ENCODE measurements at regions not wholly inside any gene's neighbourhood (a gene's known extent, or its start where the extent isn't known, plus 50 kb on each side); places are given as distances from the start of the nearest gene placed in this dataset.
"Not testable (repeated sequence)": the region's sequence is repeated elsewhere in the genome, so short reads cannot be mapped to it uniquely, and the experiment has no call there.

DNA sequence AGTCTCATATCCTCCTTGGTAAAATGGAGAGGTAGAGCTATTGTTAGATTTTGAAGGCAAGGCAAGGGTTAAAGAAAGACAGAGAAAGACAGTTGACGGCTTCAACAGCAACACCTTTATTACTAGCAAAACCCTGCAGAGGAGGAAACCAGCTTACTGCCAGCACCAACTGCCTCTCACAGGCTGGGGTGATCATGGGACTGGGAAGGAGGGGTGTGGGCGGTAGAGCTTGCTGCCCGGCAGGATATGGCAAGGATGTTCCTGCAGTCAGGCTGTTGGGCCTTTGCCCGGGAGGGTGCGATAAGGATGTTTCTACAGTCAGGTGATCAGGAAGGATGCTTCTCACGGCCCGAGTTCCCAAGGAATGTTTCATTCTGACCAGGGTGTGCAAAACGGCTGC is 310.0 kb downstream of the FOXD4L4 start:
- intact Hi-C loops (cut with DNase I); DNase-seq (ENCODE audit: low spot score): not testable (repeated sequence)

DNA sequence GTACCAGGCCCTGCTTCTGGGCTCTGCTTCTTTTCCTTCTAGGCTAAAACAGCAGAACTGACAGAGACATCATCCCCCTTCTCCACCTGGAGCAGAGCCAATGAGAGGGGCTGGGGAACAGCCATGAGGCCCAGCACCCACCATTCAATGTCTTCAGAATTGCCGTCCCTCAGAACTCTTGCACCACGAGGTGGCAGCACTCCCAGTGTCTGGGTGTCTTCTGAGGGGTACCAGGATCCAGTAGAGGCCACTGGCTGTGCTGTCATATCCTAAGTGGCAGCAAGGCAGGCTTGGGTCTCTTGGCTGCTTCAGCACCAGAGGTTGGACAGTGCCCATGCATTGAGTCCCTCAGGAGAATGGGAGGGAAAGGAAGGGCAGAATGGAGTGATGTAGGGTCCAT is 312.8 kb downstream of the FOXD4L4 start:
- DNase-seq (ENCODE audit: low spot score); intact Hi-C loops (cut with DNase I): not testable (repeated sequence)

DNA sequence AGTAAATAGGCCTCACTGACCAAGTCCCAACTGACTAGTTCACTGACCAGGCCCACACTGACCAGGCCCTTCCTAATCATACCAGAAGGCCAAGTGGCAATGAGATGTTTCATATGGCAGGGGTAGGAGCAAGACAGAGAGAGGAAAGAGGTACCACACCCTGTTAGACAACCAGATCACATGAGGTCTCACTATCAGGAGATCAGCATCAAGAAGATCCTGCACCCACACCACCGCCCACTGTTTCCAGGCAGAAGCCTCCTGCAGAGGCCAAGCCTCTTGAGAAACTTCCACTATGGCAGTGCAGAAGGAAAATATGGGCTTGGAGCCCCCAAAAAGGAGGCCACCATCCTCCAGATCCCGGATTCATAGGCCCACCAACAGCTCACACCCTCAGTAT is 317.8 kb downstream of the FOXD4L4 start:
- not testable (repeated sequence) for DNase-seq (ENCODE audit: low spot score)

DNA sequence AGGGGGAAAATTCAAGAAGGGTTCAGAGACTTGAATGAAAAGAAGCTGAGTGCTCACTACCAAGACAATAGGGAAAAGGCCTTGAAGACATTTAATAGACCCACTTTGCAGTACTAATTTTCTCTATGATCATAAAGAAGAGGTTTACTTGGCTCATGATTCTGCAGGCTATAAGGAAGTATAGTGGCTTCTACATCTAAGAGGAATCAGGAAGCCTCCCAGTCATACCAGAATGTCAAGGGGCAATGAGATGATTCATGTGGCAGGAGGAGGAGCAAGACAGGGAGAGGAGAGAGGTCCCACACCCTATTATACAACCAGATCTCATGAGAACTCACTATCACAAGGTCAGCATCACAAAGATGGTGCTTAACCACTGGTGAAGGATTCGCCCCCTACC is 323.7 kb downstream of the FOXD4L4 start:
- DNase-seq (ENCODE audit: low spot score); intact Hi-C loops (cut with DNase I): not testable (repeated sequence)

More for the DNA sequence above, 317.8 kb downstream of the FOXD4L4 start:
- intact Hi-C loops (cut with DNase I): not testable (repeated sequence)

DNA sequence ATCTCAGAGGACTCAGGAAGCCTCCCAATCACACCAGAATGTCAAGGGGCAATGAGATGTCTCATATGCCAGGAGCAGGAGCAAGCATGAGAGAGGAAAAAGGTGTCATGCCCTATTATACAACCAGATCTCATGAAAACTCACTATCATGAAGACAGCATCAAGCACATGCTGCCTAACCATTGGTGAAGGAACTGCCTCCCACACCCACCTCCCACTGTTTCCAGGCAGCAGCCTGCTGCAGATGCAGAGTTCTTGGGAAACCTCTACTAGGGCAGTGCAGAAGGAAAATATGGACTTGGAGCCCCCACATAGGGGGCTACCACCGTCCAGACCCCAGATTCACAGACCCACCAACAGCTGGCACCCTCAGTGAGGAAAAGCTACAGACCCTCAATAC is 326.9 kb downstream of the FOXD4L4 start:
- peak; percentile 46 for DNase-seq (ENCODE audit: low spot score)
- intact Hi-C loops (cut with DNase I): not testable (repeated sequence)

- intact Hi-C loops (cut with DNase I): not testable (repeated sequence)
- peak; percentile 63 for DNase-seq (ENCODE audit: low spot score)
Observed at GRCh38 chr9:66065735-66066134, 328.8 kb downstream of the FOXD4L4 start.

- intact Hi-C loops (cut with DNase I): not testable (repeated sequence)
- DNase-seq (ENCODE audit: low spot score): peak; percentile 77
Observed at GRCh38 chr9:66067231-66067630, 330.3 kb downstream of the FOXD4L4 start.

GRCh38 chr9:66068451-66068989 is 331.6 kb downstream of the FOXD4L4 start:
- DNase-seq (ENCODE audit: low spot score); intact Hi-C loops (cut with DNase I): not testable (repeated sequence)

DNA sequence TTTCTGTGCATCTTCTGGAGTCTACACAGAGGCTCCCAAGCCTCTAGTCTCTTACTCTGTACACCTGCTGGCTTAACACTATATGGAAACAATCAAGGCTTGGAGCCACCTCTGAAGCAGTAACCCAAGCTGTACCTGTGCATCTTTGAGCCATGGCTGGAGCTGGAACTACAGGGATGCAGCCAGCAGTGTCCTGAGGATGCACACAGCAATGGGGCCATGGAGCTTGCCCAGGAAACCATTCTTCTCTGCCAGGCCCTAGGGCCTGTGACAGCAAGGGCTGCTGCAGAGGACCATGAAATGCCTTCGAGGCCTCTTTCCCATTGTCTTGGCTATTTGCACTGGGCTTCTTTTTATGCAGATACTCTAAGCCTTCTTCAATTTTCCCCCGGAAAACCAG is 332.1 kb downstream of the FOXD4L4 start:
- DNase-seq (ENCODE audit: low spot score): peak; percentile 49
- intact Hi-C loops (cut with DNase I): not testable (repeated sequence)

- intact Hi-C loops (cut with DNase I); DNase-seq (ENCODE audit: low spot score): not testable (repeated sequence)
Observed at GRCh38 chr9:66073111-66073510, 336.2 kb downstream of the FOXD4L4 start.

- DNase-seq (ENCODE audit: low spot score); intact Hi-C loops (cut with DNase I): not testable (repeated sequence)
Observed at GRCh38 chr9:66082811-66083210, 345.9 kb downstream of the FOXD4L4 start.

Data from cardiac septum (tissue), 1 donor.